ENCODE measurements at regions not wholly inside any gene's neighbourhood (a gene's known extent, or its start where the extent isn't known, plus 50 kb on each side); places are given as distances from the start of the nearest gene placed in this dataset.

DNA sequence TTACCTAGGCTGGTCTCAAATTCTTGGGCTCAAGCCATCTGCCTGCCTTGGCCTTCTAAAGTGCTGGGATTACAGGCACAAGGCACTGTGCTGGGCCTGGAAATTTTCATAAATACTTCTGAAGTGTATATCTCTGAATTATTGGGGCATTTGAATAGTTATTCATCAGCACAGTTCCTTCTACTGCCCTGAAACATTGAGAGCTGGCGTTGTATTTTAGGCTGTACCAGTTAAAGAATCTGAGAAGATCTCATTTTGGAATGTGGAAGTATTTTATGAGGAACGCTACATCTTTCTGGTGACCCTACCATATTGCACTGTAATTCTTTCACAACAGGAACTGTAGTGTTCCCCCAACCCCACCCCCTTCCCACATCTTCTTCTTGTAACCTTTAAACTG is 349.0 kb upstream of the RGS6 start:
- H3K4me3 ChIP-seq (ENCODE audit: insufficient read depth, low read length, poor library complexity, severe bottlenecking) = no peak overlapping the region
- H4K20me1 ChIP-seq (ENCODE audit: low read depth, low read length) = no peaks in the 10 kb centered on the region
- no peaks in the 10 kb centered on the region for H3F3A ChIP-seq (ENCODE audit: insufficient read depth)
- H3K27me3 ChIP-seq (ENCODE audit: low read length) = no peaks in the 10 kb centered on the region
- no peak overlapping the region for H3K9ac ChIP-seq (ENCODE audit: low read length)
- H3K4me2 ChIP-seq (ENCODE audit: low read depth, low read length, poor library complexity, severe bottlenecking) = no peak overlapping the region
- H3K79me2 ChIP-seq (ENCODE audit: insufficient read depth, low read length) = no peaks in the 10 kb centered on the region
- TF ChIP-seq EZH2phosphoT487 (conservative IDR thresholded peaks at IDR 0.05; ENCODE audit: low read length) (no peak), CTCF (IDR thresholded peaks at IDR 0.05; ENCODE audit: insufficient read depth, low read length, poor library complexity, severe bottlenecking) (no peak)
- no peaks in the 10 kb centered on the region for H3K9me2 ChIP-seq (replicated peaks; ENCODE audit: insufficient read depth, low read length)
- H2AFZ ChIP-seq (ENCODE audit: low read depth, low read length, severe bottlenecking) = no peak overlapping the region
- no peaks in the 10 kb centered on the region for H3K9me3 ChIP-seq (ENCODE audit: insufficient read depth, low read length)
- H3K27ac ChIP-seq (ENCODE audit: low read depth, low read length) = no peak overlapping the region
- H3K36me3 ChIP-seq (ENCODE audit: low read length) = no peaks in the 10 kb centered on the region

DNA sequence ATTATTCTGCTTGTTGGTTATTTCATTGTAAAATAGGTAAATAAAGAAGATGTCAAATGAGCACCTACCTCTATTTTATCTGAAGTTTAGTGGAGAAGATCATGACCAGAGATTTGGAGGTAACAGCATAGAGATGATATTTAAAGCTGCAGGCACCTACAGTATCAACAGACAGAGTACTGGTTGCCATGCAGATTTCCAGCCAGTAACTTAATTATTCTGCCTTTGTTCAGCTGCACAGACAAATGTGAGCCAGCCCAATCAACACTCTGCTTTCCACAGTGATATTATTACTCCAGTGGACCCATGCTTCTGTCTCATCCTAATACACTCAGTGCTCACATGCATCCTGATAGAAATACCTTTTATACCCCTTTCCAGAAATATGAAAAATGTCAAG is 348.5 kb upstream of the RGS6 start:
- Histone ChIP-seq H3K9me3 (ENCODE audit: insufficient read depth, low read length) (no peaks in the 10 kb centered on the region), H3F3A (ENCODE audit: insufficient read depth) (no peaks in the 10 kb centered on the region), H3K4me2 (ENCODE audit: low read depth, low read length, poor library complexity, severe bottlenecking) (no peak overlapping the region), H4K20me1 (ENCODE audit: low read depth, low read length) (no peaks in the 10 kb centered on the region), H3K27me3 (ENCODE audit: low read length) (no peaks in the 10 kb centered on the region), H3K36me3 (ENCODE audit: low read length) (no peaks in the 10 kb centered on the region), H3K4me3 (ENCODE audit: insufficient read depth, low read length, poor library complexity, severe bottlenecking) (no peak overlapping the region), H2AFZ (ENCODE audit: low read depth, low read length, severe bottlenecking) (no peak overlapping the region), H3K27ac (ENCODE audit: low read depth, low read length) (no peak overlapping the region), H3K79me2 (ENCODE audit: insufficient read depth, low read length) (no peaks in the 10 kb centered on the region), H3K9ac (ENCODE audit: low read length) (no peak overlapping the region), H3K9me2 (replicated peaks; ENCODE audit: insufficient read depth, low read length) (no peaks in the 10 kb centered on the region)
- no peak for TF ChIP-seq EZH2phosphoT487 (conservative IDR thresholded peaks at IDR 0.05; ENCODE audit: low read length)
- TF ChIP-seq CTCF (IDR thresholded peaks at IDR 0.05; ENCODE audit: insufficient read depth, low read length, poor library complexity, severe bottlenecking) = no peak

GRCh38 chr14:71585361-71585760 is 346.9 kb upstream of the RGS6 start:
- H3K36me3 ChIP-seq (ENCODE audit: low read length) = no peaks in the 10 kb centered on the region
- no peaks in the 10 kb centered on the region for H3K9me2 ChIP-seq (replicated peaks; ENCODE audit: insufficient read depth, low read length)
- no peak overlapping the region for H3K27ac ChIP-seq (ENCODE audit: low read depth, low read length)
- H3K9me3 ChIP-seq (ENCODE audit: insufficient read depth, low read length) = no peaks in the 10 kb centered on the region
- H3K4me2 ChIP-seq (ENCODE audit: low read depth, low read length, poor library complexity, severe bottlenecking) = no peak overlapping the region
- no peaks in the 10 kb centered on the region for H3K27me3 ChIP-seq (ENCODE audit: low read length)
- no peaks in the 10 kb centered on the region for H4K20me1 ChIP-seq (ENCODE audit: low read depth, low read length)
- TF ChIP-seq EZH2phosphoT487 (conservative IDR thresholded peaks at IDR 0.05; ENCODE audit: low read length) (no peak), CTCF (IDR thresholded peaks at IDR 0.05; ENCODE audit: insufficient read depth, low read length, poor library complexity, severe bottlenecking) (no peak)
- no peak overlapping the region for H2AFZ ChIP-seq (ENCODE audit: low read depth, low read length, severe bottlenecking)
- no peak overlapping the region for H3K4me3 ChIP-seq (ENCODE audit: insufficient read depth, low read length, poor library complexity, severe bottlenecking)
- H3K9ac ChIP-seq (ENCODE audit: low read length) = no peak overlapping the region
- no peaks in the 10 kb centered on the region for H3K79me2 ChIP-seq (ENCODE audit: insufficient read depth, low read length)
- no peaks in the 10 kb centered on the region for H3F3A ChIP-seq (ENCODE audit: insufficient read depth)

Data from SU-DHL-6 (cell line).